ENCODE measurements at regions not wholly inside any gene's neighbourhood (a gene's known extent, or its start where the extent isn't known, plus 50 kb on each side); places are given as distances from the start of the nearest gene placed in this dataset.

DNA sequence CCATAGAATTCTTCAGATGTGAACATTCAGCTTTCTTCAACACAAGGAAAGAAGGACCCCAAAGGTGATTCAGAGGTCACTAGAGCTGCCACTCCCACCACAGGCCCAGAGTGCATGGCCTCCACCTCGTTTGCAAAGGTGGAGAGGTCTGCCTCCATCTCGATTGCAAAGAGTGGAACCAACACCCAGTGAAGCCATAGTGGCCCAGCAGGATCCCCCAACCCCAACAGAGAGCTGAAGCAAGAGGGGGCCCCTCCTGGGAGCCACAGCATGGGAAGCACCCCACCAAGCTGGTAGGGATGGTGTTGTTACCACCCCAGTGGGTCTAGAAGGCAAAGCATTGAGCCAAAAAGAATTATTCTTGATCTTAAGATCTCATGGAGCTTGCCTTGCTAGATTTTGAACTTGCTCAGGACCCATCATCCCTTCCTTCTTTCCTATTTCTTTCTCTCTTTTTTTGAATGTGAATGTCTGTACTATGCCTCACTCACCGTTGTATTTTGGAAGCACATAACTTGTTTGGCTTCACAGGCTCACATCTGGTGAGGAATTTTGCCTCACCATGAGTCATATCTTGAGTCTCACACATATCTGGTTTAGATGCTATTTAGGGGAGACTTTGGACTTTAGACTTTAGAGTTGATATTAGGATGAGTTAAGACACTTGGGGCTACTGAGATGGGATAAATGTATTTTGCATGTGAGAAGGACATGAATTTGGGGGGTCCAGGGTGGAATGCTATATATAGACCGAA lies 119.2 kb downstream of the ANKRD60 start:
- Histone ChIP-seq H3K9me3 (no peaks in the 10 kb centered on the region), H3K4me1 (no peaks in the 10 kb centered on the region)
- TF ChIP-seq, protein P1, sequence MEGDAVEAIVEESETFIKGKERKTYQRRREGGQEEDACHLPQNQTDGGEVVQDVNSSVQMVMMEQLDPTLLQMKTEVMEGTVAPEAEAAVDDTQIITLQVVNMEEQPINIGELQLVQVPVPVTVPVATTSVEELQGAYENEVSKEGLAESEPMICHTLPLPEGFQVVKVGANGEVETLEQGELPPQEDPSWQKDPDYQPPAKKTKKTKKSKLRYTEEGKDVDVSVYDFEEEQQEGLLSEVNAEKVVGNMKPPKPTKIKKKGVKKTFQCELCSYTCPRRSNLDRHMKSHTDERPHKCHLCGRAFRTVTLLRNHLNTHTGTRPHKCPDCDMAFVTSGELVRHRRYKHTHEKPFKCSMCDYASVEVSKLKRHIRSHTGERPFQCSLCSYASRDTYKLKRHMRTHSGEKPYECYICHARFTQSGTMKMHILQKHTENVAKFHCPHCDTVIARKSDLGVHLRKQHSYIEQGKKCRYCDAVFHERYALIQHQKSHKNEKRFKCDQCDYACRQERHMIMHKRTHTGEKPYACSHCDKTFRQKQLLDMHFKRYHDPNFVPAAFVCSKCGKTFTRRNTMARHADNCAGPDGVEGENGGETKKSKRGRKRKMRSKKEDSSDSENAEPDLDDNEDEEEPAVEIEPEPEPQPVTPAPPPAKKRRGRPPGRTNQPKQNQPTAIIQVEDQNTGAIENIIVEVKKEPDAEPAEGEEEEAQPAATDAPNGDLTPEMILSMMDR (IDR thresholded peaks at IDR 0.05), result no peak

GRCh38 chr20:58107533-58107932 lies 120.9 kb downstream of the ANKRD60 start:
- H3K9me3 ChIP-seq, result no peaks in the 10 kb centered on the region
- no peak overlapping the region for H3K4me3 ChIP-seq
- H3K9ac ChIP-seq (ENCODE audit: low read depth in 2 of 2, low read length in 2 of 2), result no peak overlapping the region
- H3K27me3 ChIP-seq, result no peaks in the 10 kb centered on the region
- intact Hi-C loops (cut with DNase I), result no loop called here
- TF ChIP-seq, protein P1 (IDR thresholded peaks at IDR 0.05), result no peak
- no peaks in the 10 kb centered on the region for H3K36me3 ChIP-seq
- H3K4me1 ChIP-seq, result no peaks in the 10 kb centered on the region
- no peak overlapping the region for H3K27ac ChIP-seq
- no peak for DNase-seq

More for the DNA sequence above, 119.2 kb downstream of the ANKRD60 start:
- no peak for DNase-seq
- Histone ChIP-seq H3K9ac (ENCODE audit: low read depth in 2 of 2, low read length in 2 of 2) (no peak overlapping the region), H3K27ac (no peak overlapping the region), H3K36me3 (no peaks in the 10 kb centered on the region), H3K4me3 (no peak overlapping the region), H3K27me3 (no peaks in the 10 kb centered on the region)
- intact Hi-C loops (cut with DNase I), result no loop called here

- no peak for DNase-seq
- H3K4me3 ChIP-seq, result no peak overlapping the region
- H3K9ac ChIP-seq (ENCODE audit: low read depth in 2 of 2, low read length in 2 of 2), result no peak overlapping the region
- no peak overlapping the region for H3K27ac ChIP-seq
- H3K9me3 ChIP-seq, result no peaks in the 10 kb centered on the region
- intact Hi-C loops (cut with DNase I), result no loop called here
- H3K4me1 ChIP-seq, result no peaks in the 10 kb centered on the region
- TF ChIP-seq, protein P1 (IDR thresholded peaks at IDR 0.05), result no peak
- H3K27me3 ChIP-seq, result no peaks in the 10 kb centered on the region
- H3K36me3 ChIP-seq, result no peaks in the 10 kb centered on the region
These were observed 122.2 kb downstream of the ANKRD60 start for GRCh38 chr20:58106143-58106750.

GRCh38 chr20:58103961-58104360 lies 124.5 kb downstream of the ANKRD60 start:
- H3K27me3 ChIP-seq, result no peaks in the 10 kb centered on the region
- no peak overlapping the region for H3K27ac ChIP-seq
- H3K4me3 ChIP-seq, result no peak overlapping the region
- intact Hi-C loops (cut with DNase I), result no loop called here
- no peak for DNase-seq
- no peaks in the 10 kb centered on the region for H3K36me3 ChIP-seq
- no peak overlapping the region for H3K9ac ChIP-seq (ENCODE audit: low read depth in 2 of 2, low read length in 2 of 2)
- TF ChIP-seq, protein P1 (IDR thresholded peaks at IDR 0.05), result no peak
- no peaks in the 10 kb centered on the region for H3K4me1 ChIP-seq
- no peaks in the 10 kb centered on the region for H3K9me3 ChIP-seq

DNA sequence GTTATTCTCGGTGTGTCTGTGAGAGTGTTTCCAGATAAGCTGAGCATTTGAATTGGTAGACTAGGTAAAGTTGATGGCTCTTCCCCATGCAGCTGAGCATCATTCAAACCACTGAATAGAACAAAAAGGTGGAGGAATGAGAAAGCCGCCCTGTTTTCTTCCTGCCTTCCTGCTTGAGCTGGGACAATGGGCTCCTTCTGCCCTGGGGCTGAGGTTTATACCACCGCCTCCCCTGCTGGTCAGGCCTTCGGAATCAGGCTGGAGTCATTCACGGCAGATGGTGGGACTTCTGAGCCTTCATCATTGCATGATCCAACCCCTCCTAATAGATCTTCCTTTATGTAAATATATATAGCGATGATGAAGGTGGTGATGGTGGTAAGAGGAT lies 124.9 kb downstream of the ANKRD60 start:
- Histone ChIP-seq H3K9me3 (no peaks in the 10 kb centered on the region), H3K4me3 (no peak overlapping the region), H3K27ac (no peak overlapping the region), H3K27me3 (no peaks in the 10 kb centered on the region), H3K36me3 (no peaks in the 10 kb centered on the region), H3K9ac (ENCODE audit: low read depth in 2 of 2, low read length in 2 of 2) (no peak overlapping the region), H3K4me1 (no peaks in the 10 kb centered on the region)
- TF ChIP-seq, protein P1 (IDR thresholded peaks at IDR 0.05), result no peak
- DNase-seq, result no peak
- intact Hi-C loops (cut with DNase I), result no loop called here
